MM.1S (cell line): ENCODE measurements at regions not wholly inside any gene's neighbourhood (a gene's known extent, or its start where the extent isn't known, plus 50 kb on each side); places are given as distances from the start of the nearest gene placed in this dataset.

ENCODE experiments used
- DNase-seq: peaks from one replicate; pipeline ENCODE4 v3.0.0-alpha.2; 2015
- H2AFZ ChIP-seq: fragments of 300-600 bp; sonication (generic); 2 replicates; pipeline ENCODE4 v1.6.0; 2016; ENCODE audit warnings: antibody characterized with exemption, low read length
- H3F3A ChIP-seq: fragments of 300-600 bp; sonication (generic); 2 replicates; pipeline ENCODE4 v1.6.1; 2016; ENCODE audit warnings: mild to moderate bottlenecking, antibody characterized with exemption, low read length, moderate library complexity, mixed read lengths; ENCODE audit not compliant: insufficient read depth
- H3K27ac ChIP-seq: fragments of 300-600 bp; sonication (generic); 2 replicates; pipeline ENCODE4 v1.5.1; 2016; ENCODE audit warnings: mild to moderate bottlenecking, low read length
- H3K27me3 ChIP-seq: fragments of 300-600 bp; sonication (generic); replicated peaks from 2 replicates; pipeline ENCODE4 v1.6.0; 2016; ENCODE audit warnings: low read length; ENCODE audit not compliant: insufficient read depth
- H3K36me3 ChIP-seq: fragments of 300-600 bp; sonication (generic); replicated peaks from 2 replicates; pipeline ENCODE4 v1.6.1; 2016; ENCODE audit warnings: mild to moderate bottlenecking, low read length, mixed read lengths; ENCODE audit not compliant: insufficient read depth
- H3K4me1 ChIP-seq: fragments of 300-600 bp; sonication (generic); 2 replicates; pipeline ENCODE4 v1.6.1; 2016; ENCODE audit warnings: low read length, mixed read lengths
- H3K4me2 ChIP-seq: fragments of 300-600 bp; sonication (generic); 2 replicates; pipeline ENCODE4 v1.6.0; 2016; ENCODE audit warnings: low read depth, low read length
- H3K4me3 ChIP-seq: fragments of 300-600 bp; sonication (generic); 2 replicates; pipeline ENCODE4 v1.5.1; 2016; ENCODE audit warnings: low read length, mixed read lengths
- H3K79me2 ChIP-seq: fragments of 300-600 bp; sonication (generic); 2 replicates; pipeline ENCODE4 v1.6.1; 2016; ENCODE audit warnings: mixed run types, low read length, mixed read lengths
- H3K9ac ChIP-seq: fragments of 300-600 bp; sonication (generic); 2 replicates; pipeline ENCODE4 v1.6.1; 2016; ENCODE audit warnings: low read length, mixed read lengths
- H3K9me2 ChIP-seq: fragments of 300-600 bp; sonication (generic); replicated peaks from 2 replicates; pipeline ENCODE4 v1.6.1; 2016; ENCODE audit warnings: mild to moderate bottlenecking, low read length, mixed read lengths; ENCODE audit not compliant: insufficient read depth
- H3K9me3 ChIP-seq: fragments of 300-600 bp; sonication (generic); replicated peaks from 2 replicates; pipeline ENCODE4 v1.6.1; 2016; ENCODE audit warnings: mild to moderate bottlenecking, low read length, mixed read lengths; ENCODE audit not compliant: insufficient read depth
- H4K20me1 ChIP-seq: fragments of 300-600 bp; sonication (generic); 2 replicates; pipeline ENCODE4 v1.6.1; 2016; ENCODE audit warnings: mild to moderate bottlenecking, low read length, moderate library complexity, mixed read lengths; ENCODE audit not compliant: insufficient read depth
- CTCF ChIP-seq: fragments of 300-600 bp; sonication (generic); IDR thresholded peaks from 2 replicates; pipeline ENCODE4 v1.5.1; 2016; ENCODE audit warnings: antibody characterized with exemption, low read length, mixed read lengths
- EZH2 ChIP-seq: fragments of 300-600 bp; sonication (generic); optimal IDR thresholded peaks from 2 replicates; pipeline ENCODE3; 2017; ENCODE audit warnings: low read depth, mild to moderate bottlenecking, antibody characterized with exemption, low read length, mixed read lengths
- EZH2phosphoT487 ChIP-seq: fragments of 300-600 bp; sonication (generic); IDR thresholded peaks from 2 replicates; pipeline ENCODE4 v1.6.1; 2018; ENCODE audit warnings: antibody characterized with exemption, low read length

- Histone ChIP-seq H3K4me2 (no peak overlapping the region), H3F3A (no peaks in the 10 kb centered on the region), H3K79me2 (no peaks in the 10 kb centered on the region), H3K9me2 (no peaks in the 10 kb centered on the region), H3K27me3 (no peaks in the 10 kb centered on the region), H3K4me1 (no peaks in the 10 kb centered on the region), H3K36me3 (no peaks in the 10 kb centered on the region), H3K27ac (no peak overlapping the region), H2AFZ (no peak overlapping the region), H3K9ac (no peak overlapping the region), H3K9me3 (no peaks in the 10 kb centered on the region), H4K20me1 (no peaks in the 10 kb centered on the region), H3K4me3 (no peak overlapping the region)
- no peak for DNase-seq
- TF ChIP-seq EZH2phosphoT487, result no peak
- no peak for TF ChIP-seq CTCF
- no peak for TF ChIP-seq EZH2
Observed at GRCh38 chr10:22158426-22158825, 59.4 kb downstream of the EBLN1 start.

DNA sequence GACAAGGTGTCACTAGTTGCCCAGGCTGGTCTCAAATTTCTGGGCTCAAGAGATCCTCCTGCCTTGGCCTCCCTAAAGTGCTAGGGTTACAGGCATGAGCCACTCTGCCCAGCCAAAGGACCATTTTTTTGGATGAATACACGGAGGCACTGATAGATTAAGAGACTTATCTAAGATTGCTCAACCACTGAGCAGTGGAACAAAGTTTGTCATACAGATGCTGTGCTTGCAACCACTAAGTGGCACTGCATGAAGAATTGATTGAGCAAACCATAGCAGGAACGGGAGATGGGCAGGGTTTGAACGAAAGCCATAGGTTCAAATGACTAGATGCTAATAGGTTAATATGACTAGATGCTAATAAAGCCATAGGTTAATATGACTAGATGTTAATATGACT, 61.1 kb downstream of the EBLN1 start:
- no peak overlapping the region for H2AFZ ChIP-seq
- H3K27me3 ChIP-seq, result no peaks in the 10 kb centered on the region
- no peaks in the 10 kb centered on the region for H4K20me1 ChIP-seq
- no peaks in the 10 kb centered on the region for H3K36me3 ChIP-seq
- H3K9ac ChIP-seq, result no peak overlapping the region
- H3F3A ChIP-seq, result no peaks in the 10 kb centered on the region
- no peaks in the 10 kb centered on the region for H3K4me1 ChIP-seq
- DNase-seq, result no peak
- H3K9me2 ChIP-seq, result no peaks in the 10 kb centered on the region
- no peaks in the 10 kb centered on the region for H3K79me2 ChIP-seq
- H3K4me2 ChIP-seq, result no peak overlapping the region
- H3K27ac ChIP-seq, result no peak overlapping the region
- H3K9me3 ChIP-seq, result no peaks in the 10 kb centered on the region
- no peak overlapping the region for H3K4me3 ChIP-seq
- TF ChIP-seq EZH2phosphoT487 (no peak), CTCF (no peak), EZH2 (no peak)

DNA sequence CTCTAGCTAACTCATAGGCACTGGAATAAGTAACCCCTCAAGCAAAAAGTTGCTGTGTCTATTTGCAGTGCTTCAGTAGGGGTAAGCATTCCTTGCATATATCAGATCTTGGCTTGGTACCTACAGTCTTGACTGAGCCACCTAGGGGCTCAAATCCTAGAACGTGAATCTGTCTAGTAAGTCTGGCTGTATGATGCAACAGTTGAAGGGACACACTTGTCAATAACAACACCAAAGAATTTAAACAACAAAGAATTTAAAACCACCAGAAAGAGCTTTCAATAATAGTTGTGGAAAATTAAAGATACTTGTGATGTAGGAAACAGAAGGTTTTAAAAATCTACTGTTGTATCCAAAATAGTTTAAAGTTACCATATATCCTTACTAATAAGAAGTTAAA, 65.4 kb downstream of the EBLN1 start:
- Histone ChIP-seq H3F3A (no peaks in the 10 kb centered on the region), H3K27ac (no peak overlapping the region), H3K9me2 (no peaks in the 10 kb centered on the region), H3K9ac (no peak overlapping the region), H3K27me3 (no peaks in the 10 kb centered on the region), H3K4me1 (no peaks in the 10 kb centered on the region), H2AFZ (no peak overlapping the region), H4K20me1 (no peaks in the 10 kb centered on the region), H3K4me2 (no peak overlapping the region), H3K36me3 (no peaks in the 10 kb centered on the region), H3K9me3 (no peaks in the 10 kb centered on the region), H3K4me3 (no peak overlapping the region), H3K79me2 (no peaks in the 10 kb centered on the region)
- no peak for TF ChIP-seq EZH2phosphoT487
- TF ChIP-seq EZH2, result no peak
- TF ChIP-seq CTCF, result no peak
- no peak for DNase-seq
